ENCODE measurements at regions not wholly inside any gene's neighbourhood (a gene's known extent, or its start where the extent isn't known, plus 50 kb on each side); places are given as distances from the start of the nearest gene placed in this dataset.

DNA sequence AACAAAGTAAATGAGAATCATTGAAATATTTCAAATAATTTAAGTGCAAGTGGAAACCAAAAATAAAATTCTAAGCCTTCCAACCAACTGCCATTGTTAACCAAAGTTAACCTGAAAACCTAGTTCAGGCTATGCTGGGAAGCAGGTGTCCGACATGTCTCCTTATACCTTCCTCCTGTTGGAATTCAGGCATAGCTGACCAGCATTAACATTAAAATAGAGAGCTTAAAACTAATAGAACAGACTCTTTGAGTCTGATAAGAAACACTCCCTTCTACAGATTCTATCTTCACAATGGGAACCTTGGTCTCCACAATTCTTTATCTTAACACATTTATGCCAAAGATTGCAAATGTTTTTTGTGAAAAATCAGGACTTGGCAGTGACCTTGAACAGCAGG, 1004.9 kb upstream of the NRXN1 start:
- DNase-seq: no peak
- no peaks in the 10 kb centered on the region for H3K27me3 ChIP-seq (replicated peaks; ENCODE audit: insufficient read depth, low read length)
- H3F3A ChIP-seq (ENCODE audit: insufficient read depth, low read length): no peaks in the 10 kb centered on the region
- no peaks in the 10 kb centered on the region for H3K36me3 ChIP-seq (replicated peaks; ENCODE audit: insufficient read depth, low read length)
- no peak overlapping the region for H3K9ac ChIP-seq (ENCODE audit: low read length)
- no peaks in the 10 kb centered on the region for H3K79me2 ChIP-seq (ENCODE audit: low read length)
- no peak overlapping the region for H3K4me3 ChIP-seq (ENCODE audit: low read length)
- no peak overlapping the region for H3K27ac ChIP-seq (ENCODE audit: low read length)
- no peaks in the 10 kb centered on the region for H3K9me2 ChIP-seq (replicated peaks; ENCODE audit: insufficient read depth, low read length)
- no peak overlapping the region for H3K4me2 ChIP-seq (ENCODE audit: low read depth, low read length)
- no peak overlapping the region for H2AFZ ChIP-seq (ENCODE audit: low read length)
- H3K4me1 ChIP-seq (ENCODE audit: low read length): no peaks in the 10 kb centered on the region
- TF ChIP-seq, protein P1, sequence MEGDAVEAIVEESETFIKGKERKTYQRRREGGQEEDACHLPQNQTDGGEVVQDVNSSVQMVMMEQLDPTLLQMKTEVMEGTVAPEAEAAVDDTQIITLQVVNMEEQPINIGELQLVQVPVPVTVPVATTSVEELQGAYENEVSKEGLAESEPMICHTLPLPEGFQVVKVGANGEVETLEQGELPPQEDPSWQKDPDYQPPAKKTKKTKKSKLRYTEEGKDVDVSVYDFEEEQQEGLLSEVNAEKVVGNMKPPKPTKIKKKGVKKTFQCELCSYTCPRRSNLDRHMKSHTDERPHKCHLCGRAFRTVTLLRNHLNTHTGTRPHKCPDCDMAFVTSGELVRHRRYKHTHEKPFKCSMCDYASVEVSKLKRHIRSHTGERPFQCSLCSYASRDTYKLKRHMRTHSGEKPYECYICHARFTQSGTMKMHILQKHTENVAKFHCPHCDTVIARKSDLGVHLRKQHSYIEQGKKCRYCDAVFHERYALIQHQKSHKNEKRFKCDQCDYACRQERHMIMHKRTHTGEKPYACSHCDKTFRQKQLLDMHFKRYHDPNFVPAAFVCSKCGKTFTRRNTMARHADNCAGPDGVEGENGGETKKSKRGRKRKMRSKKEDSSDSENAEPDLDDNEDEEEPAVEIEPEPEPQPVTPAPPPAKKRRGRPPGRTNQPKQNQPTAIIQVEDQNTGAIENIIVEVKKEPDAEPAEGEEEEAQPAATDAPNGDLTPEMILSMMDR (IDR thresholded peaks at IDR 0.05; ENCODE audit: low read length): no peak
- TF ChIP-seq EZH2phosphoT487 (IDR thresholded peaks at IDR 0.05; ENCODE audit: low read length) (no peak), EZH2 (optimal IDR thresholded peaks at IDR 0.05; ENCODE audit: low read depth, low read length) (no peak)
- no peaks in the 10 kb centered on the region for H3K9me3 ChIP-seq (replicated peaks; ENCODE audit: insufficient read depth, low read length)
- H4K20me1 ChIP-seq (ENCODE audit: insufficient read depth, low read length): no peaks in the 10 kb centered on the region

DNA sequence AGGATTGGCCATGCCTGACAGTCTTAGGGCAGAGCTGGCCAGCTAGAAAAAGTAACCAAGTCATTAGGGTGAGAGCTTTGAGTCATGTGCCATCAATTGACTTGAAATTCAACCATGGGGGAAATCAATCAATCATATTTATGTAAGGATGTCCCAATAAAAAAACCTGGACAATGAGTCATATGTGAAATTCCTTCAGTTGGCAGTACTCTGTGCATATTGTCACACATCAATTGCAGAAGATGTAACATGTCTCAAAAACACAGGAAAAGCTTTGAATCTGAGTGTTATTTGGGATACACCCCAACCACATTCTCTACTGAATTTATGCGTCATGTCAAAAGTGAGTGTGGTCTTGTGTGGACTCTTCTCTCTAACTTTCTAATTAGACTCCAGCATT, 1004.1 kb upstream of the NRXN1 start:
- H3K9me3 ChIP-seq (replicated peaks; ENCODE audit: insufficient read depth, low read length): no peaks in the 10 kb centered on the region
- H3K4me3 ChIP-seq (ENCODE audit: low read length): no peak overlapping the region
- no peak overlapping the region for H3K27ac ChIP-seq (ENCODE audit: low read length)
- no peaks in the 10 kb centered on the region for H3K27me3 ChIP-seq (replicated peaks; ENCODE audit: insufficient read depth, low read length)
- no peaks in the 10 kb centered on the region for H3K36me3 ChIP-seq (replicated peaks; ENCODE audit: insufficient read depth, low read length)
- no peaks in the 10 kb centered on the region for H3K79me2 ChIP-seq (ENCODE audit: low read length)
- H2AFZ ChIP-seq (ENCODE audit: low read length): no peak overlapping the region
- DNase-seq: no peak
- TF ChIP-seq EZH2phosphoT487 (IDR thresholded peaks at IDR 0.05; ENCODE audit: low read length) (no peak), EZH2 (optimal IDR thresholded peaks at IDR 0.05; ENCODE audit: low read depth, low read length) (no peak)
- TF ChIP-seq, protein P1 (IDR thresholded peaks at IDR 0.05; ENCODE audit: low read length): no peak
- no peaks in the 10 kb centered on the region for H4K20me1 ChIP-seq (ENCODE audit: insufficient read depth, low read length)
- no peaks in the 10 kb centered on the region for H3K4me1 ChIP-seq (ENCODE audit: low read length)
- H3K9ac ChIP-seq (ENCODE audit: low read length): no peak overlapping the region
- H3F3A ChIP-seq (ENCODE audit: insufficient read depth, low read length): no peaks in the 10 kb centered on the region
- H3K9me2 ChIP-seq (replicated peaks; ENCODE audit: insufficient read depth, low read length): no peaks in the 10 kb centered on the region
- no peak overlapping the region for H3K4me2 ChIP-seq (ENCODE audit: low read depth, low read length)

DNA sequence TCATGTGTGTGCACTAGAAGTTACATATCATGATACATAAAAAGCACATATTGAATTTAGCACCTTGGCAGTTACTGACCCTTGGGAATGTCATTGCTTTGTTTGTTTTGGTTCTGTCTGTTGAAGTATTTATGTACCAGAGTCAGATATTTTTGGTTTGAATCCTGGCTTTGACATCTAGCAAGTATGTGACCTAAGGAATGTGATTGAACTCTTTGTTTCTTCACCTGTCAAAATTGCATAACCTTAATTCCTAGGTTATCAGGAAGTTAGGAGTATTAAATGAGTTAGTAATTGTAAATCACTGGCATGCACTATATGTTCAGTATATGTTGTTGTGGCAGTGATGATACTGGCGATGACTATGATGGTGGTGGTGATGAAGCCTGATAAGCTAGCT, 1003.5 kb upstream of the NRXN1 start:
- DNase-seq: no peak
- no peaks in the 10 kb centered on the region for H3K9me2 ChIP-seq (replicated peaks; ENCODE audit: insufficient read depth, low read length)
- no peaks in the 10 kb centered on the region for H3K9me3 ChIP-seq (replicated peaks; ENCODE audit: insufficient read depth, low read length)
- no peaks in the 10 kb centered on the region for H3F3A ChIP-seq (ENCODE audit: insufficient read depth, low read length)
- H3K27ac ChIP-seq (ENCODE audit: low read length): no peak overlapping the region
- H2AFZ ChIP-seq (ENCODE audit: low read length): no peak overlapping the region
- H3K79me2 ChIP-seq (ENCODE audit: low read length): no peaks in the 10 kb centered on the region
- H4K20me1 ChIP-seq (ENCODE audit: insufficient read depth, low read length): no peaks in the 10 kb centered on the region
- no peak overlapping the region for H3K4me3 ChIP-seq (ENCODE audit: low read length)
- TF ChIP-seq EZH2 (optimal IDR thresholded peaks at IDR 0.05; ENCODE audit: low read depth, low read length) (no peak), EZH2phosphoT487 (IDR thresholded peaks at IDR 0.05; ENCODE audit: low read length) (no peak)
- TF ChIP-seq, protein P1 (IDR thresholded peaks at IDR 0.05; ENCODE audit: low read length): no peak
- H3K9ac ChIP-seq (ENCODE audit: low read length): no peak overlapping the region
- no peaks in the 10 kb centered on the region for H3K36me3 ChIP-seq (replicated peaks; ENCODE audit: insufficient read depth, low read length)
- no peaks in the 10 kb centered on the region for H3K27me3 ChIP-seq (replicated peaks; ENCODE audit: insufficient read depth, low read length)
- H3K4me2 ChIP-seq (ENCODE audit: low read depth, low read length): no peak overlapping the region
- no peaks in the 10 kb centered on the region for H3K4me1 ChIP-seq (ENCODE audit: low read length)
